Panc1 (cell line): ENCODE measurements at regions not wholly inside any gene's neighbourhood (a gene's known extent, or its start where the extent isn't known, plus 50 kb on each side); places are given as distances from the start of the nearest gene placed in this dataset.

Experiments used
- POLR2AphosphoS5 ChIP-seq: IDR thresholded peaks from 2 replicates; pipeline ENCODE4 v1.6.1; 2012; ENCODE audit warnings: mild to moderate bottlenecking, low read depth, low read length, moderate library complexity
- REST ChIP-seq, 2 experiments: IDR thresholded peaks; 2 replicates each; pipeline ENCODE4 v1.6.1; 2011 to 2012; ENCODE audit warnings: low read depth in 2 of 2, control low read depth in 1 of 2, low read length in 1 of 2, mild to moderate bottlenecking in 1 of 2, moderate library complexity in 1 of 2; ENCODE audit not compliant: insufficient read depth in 1 of 2
- SIN3A ChIP-seq: IDR thresholded peaks from 2 replicates; pipeline ENCODE4 v1.6.1; 2012; ENCODE audit warnings: low read depth, mild to moderate bottlenecking, low read length, moderate library complexity, borderline replicate concordance; ENCODE audit not compliant: insufficient read depth
- TCF7L2 ChIP-seq: IDR thresholded peaks from 2 replicates; pipeline ENCODE4 v1.6.1; 2011; ENCODE audit warnings: mild to moderate bottlenecking, low read depth, low read length, inconsistent platforms
- TF ChIP-seq, protein P1 (sequence below): fragments of 450-650 bp; IDR thresholded peaks from 2 replicates; pipeline ENCODE4 v1.5.1; 2017; ENCODE audit warnings: mild to moderate bottlenecking

DNA sequence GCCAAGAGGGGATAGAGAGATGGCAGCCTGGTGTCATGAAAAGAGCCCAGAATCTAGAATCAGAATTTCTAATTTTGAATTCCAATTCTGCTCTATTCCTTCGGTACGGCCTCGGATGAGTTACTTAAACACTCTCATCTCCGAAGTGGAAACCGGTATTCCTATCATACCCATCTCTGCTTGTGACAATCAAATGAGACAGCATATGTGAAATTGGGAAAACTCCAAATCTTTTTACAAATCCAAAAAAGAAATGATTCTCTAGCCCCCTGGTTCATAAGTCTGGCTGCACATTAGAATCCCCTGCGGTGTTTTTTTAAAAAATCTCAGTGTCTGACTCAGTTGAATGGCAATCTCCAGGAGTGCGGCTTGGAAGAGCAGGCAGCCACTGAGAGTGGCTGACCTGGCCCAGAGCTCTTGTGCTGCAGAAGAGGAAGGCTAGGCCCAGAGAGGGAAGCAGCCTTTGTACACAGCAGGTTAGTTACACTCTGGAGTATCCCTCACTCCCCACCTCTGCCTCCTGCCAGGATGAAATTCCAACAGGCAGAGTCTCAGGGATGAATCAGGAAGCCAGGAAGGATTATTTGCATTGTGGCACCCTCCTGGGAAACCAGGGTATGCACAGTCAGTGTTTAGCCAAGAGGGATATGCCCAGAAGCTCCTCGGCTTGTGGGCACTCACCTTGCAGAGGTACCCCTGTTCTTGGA, 93.6 kb upstream of the ISX start:
- TF ChIP-seq, protein P1, sequence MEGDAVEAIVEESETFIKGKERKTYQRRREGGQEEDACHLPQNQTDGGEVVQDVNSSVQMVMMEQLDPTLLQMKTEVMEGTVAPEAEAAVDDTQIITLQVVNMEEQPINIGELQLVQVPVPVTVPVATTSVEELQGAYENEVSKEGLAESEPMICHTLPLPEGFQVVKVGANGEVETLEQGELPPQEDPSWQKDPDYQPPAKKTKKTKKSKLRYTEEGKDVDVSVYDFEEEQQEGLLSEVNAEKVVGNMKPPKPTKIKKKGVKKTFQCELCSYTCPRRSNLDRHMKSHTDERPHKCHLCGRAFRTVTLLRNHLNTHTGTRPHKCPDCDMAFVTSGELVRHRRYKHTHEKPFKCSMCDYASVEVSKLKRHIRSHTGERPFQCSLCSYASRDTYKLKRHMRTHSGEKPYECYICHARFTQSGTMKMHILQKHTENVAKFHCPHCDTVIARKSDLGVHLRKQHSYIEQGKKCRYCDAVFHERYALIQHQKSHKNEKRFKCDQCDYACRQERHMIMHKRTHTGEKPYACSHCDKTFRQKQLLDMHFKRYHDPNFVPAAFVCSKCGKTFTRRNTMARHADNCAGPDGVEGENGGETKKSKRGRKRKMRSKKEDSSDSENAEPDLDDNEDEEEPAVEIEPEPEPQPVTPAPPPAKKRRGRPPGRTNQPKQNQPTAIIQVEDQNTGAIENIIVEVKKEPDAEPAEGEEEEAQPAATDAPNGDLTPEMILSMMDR = no peak
- TF ChIP-seq REST (IDR thresholded peaks at IDR 0.05; ENCODE audit: insufficient read depth in 1 of 2, low read depth in 2 of 2, low read length in 1 of 2) (no peak), SIN3A (no peak), POLR2AphosphoS5 (no peak), TCF7L2 (no peak)
